NCI-H1092 (cell line): ENCODE measurements at regions not wholly inside any gene's neighbourhood (a gene's known extent, or its start where the extent isn't known, plus 50 kb on each side); places are given as distances from the start of the nearest gene placed in this dataset.
"Not testable (repeated sequence)": the region's sequence is repeated elsewhere in the genome, so short reads cannot be mapped to it uniquely, and the experiment has no call there.

Experiments
- DNase-seq: peaks from one replicate; lab custom pipeline; 2025; lab: John Stamatoyannopoulos, UW

DNA sequence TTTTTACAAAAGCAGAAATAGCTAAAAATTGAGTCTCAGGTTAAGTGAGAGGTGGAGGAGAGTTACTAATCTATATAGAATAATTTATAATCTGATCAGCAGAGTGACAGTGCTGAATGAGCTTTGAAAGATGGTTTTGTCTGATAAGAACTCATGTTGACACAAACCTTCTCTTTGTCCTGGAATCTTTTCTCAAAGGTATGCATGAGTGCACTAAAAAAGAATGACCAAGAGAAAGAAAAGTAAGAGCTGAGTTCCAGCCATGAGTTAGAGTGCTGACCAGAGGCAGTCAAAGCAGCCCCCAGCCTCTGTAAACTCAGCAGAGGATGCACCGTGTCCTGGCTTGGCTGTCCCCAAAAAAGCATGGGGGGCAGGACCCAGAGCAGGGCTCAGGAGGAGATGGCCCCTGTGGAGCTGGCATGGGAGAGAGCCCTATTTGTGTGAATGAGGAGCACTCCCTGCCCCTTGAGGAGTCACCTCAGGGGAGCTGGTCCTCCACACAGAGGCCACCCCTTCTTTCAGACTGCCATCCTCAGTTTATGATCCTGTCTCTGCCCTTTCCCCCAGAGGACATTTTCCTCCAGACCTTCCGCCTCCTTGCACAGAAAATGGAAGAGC is 129.8 kb downstream of the SEC23A start:
- DNase-seq: no peak

GRCh38 chr14:38972511-38972910 is 130.5 kb downstream of the SEC23A start:
- DNase-seq: no peak

DNA sequence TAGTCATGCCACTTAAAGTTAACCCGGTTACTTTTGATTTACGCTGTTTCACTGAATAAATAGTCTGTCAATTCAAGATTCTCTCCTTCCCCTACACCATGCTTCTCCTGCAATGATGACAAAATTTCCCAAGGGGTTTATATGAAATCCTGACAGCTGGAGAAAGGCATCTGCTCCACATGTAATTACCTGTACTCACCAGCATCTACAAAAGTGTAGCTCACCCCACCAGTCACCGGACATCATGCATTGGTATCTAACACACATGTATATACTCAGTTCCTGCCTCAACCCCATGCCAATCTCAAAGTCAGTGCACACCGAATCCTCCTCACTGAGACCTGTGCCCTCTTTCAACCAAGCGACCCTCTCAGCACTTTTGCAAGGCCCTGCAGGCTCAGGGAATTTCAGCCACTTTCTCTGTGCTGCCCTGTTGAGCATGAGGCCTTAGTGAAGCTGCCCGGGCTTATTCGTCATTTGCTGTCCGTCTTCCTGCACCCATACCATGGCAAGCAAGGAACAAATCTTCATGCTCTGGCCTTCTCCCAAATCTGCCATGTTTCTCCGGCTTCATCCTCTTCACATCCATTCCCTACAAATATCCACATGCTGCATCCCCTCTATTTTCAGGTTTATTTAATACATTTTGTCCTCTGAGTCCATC is 131.6 kb downstream of the SEC23A start:
- DNase-seq: no peak

DNA sequence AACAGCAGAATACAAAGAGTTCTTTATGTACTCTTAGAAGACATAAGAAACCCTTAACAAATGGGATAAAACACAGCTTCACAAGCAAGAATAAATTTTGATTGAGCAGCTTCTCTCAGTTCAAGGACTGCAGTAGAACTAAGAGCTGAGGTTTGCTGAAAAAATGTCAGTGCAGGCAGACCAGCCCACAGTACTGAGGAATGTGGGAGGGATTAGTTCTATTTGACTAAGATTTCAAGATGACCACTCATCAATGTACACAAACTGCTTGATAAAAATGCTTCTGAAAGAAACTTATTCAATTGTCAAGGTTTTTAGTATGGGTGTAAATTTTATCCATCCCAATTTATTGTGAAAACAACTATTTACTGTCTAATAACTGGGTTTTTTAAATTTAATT is 138.4 kb downstream of the SEC23A start:
- DNase-seq: no peak

DNA sequence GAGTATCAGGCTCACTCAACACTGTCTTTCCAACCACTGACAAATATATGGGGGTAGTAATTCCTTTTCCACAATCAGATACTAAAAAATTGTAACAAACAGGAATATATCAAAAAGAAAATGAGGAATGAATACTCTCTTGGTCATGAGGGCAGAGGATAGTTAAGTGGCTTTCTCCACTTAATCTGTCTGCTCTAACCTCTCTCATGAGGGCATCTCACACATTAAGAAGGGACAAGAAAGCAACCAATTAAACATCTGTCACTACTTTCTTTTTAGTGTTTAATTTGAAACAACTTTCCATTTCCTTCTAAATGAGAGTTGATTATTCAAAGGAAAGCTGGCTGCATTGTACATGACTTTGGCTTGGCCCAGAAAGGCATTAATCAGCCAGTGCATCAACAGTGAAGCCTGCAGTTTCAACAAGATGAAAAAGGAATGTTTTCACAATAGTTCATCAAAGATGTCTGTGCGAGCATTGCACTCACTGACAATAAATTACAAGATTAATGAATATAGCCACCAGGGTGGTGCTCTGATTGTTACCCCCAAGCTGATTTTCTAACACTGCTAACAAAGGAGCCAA is 142.0 kb downstream of the SEC23A start:
- no peak for DNase-seq

DNA sequence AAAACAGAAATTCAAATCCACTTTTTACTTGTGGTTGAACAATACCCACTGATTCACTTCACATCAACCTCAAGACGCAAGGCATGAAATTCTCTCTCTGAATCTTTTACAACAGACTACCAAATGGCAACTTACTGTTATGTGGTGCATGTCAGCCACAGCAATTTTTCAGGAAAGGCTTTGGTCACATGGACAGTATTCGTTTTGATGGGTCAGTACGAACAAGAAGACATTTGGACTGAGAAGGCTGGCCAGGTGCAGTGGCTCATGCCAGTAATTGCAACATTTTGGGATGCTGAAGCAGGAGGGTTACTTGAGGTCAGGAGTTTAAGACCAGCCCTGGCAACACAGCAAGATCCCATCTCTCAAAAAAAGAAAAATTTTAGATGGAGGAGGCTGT is 144.0 kb downstream of the SEC23A start:
- no peak for DNase-seq

GRCh38 chr14:38958589-38958988 is 144.4 kb downstream of the SEC23A start:
- DNase-seq: no peak

GRCh38 chr14:38951451-38951850 is 151.6 kb downstream of the SEC23A start:
- no peak for DNase-seq

DNA sequence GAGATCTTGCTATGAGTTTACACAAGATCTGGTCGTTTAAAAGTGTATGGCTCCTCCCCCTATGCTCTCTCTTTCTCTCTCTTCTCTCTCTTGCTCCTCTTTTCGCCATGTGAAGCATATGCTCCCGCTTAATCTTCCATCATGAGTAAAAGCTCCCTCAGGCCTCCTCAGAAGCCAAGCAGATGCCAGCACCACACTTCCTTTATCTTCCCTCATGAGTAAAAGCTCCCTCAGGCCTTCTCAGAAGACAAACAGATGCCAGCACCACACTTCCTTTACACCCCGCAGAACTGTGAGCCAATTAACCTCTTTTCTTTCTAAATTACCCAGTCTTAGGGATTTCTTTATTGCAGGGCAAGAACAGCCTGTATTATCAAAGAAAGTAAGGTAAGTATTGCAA is 152.4 kb downstream of the SEC23A start:
- no peak for DNase-seq

GRCh38 chr14:38948576-38948975 is 154.5 kb downstream of the SEC23A start:
- DNase-seq: no peak

DNA sequence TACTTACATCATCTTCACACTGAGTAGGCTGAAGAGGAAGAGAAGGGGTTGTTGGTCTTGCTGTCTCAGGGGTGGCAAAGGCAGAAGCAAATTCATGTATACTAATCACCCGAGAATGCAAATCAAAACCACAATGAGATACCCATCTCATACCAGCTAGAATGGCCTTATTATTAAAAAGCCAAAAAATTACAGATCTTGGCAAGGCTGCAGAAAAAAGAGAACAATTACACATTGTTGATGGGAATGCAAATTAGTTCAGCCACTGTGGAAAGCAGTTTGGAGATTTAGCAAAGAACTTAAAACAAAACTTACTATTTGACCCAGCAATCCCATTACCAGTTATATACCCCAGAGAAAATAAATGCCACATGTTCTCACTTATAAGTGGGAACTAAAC is 154.9 kb downstream of the SEC23A start:
- no peak for DNase-seq

GRCh38 chr14:38947343-38947742 is 155.7 kb downstream of the SEC23A start:
- no peak for DNase-seq

- no peak for DNase-seq
Observed at GRCh38 chr14:38944691-38945090, 158.3 kb downstream of the SEC23A start.

DNA sequence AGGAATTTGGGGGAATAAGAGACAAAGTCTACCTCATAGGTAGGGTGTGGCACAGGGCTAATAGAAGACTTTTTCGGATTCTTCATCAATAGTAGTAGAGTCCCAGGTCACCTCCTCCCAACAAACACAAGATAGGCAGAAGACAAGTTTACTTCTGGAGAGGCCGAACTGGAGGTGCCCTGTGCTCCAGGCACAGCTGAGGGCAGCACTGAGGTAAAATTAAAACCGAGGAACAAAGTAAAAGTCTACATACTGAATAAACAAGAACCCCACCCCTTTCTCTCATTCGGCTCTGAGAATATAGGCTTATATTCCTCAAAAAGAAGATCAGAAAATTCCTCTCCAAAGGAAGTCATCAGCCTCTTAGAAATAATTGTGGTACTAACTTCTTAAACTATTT is 161.5 kb downstream of the SEC23A start:
- no peak for DNase-seq

DNA sequence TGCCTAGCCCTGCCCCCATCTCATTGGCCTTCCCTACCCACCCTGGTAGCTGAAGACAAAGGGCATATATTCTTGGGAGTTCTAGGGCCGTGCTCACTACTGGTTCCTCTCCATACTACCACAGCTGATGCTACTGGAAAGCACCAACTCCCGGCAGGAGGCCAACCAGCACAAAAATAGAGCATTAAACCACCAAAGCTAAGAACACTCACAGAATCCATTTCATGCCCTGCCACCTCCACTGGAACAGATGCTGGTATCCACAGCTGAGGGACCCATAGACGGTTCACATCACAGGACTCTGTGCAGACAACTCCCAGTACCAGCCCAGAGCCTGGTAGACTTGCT is 170.4 kb downstream of the SEC23A start:
- DNase-seq: not testable (repeated sequence)

DNA sequence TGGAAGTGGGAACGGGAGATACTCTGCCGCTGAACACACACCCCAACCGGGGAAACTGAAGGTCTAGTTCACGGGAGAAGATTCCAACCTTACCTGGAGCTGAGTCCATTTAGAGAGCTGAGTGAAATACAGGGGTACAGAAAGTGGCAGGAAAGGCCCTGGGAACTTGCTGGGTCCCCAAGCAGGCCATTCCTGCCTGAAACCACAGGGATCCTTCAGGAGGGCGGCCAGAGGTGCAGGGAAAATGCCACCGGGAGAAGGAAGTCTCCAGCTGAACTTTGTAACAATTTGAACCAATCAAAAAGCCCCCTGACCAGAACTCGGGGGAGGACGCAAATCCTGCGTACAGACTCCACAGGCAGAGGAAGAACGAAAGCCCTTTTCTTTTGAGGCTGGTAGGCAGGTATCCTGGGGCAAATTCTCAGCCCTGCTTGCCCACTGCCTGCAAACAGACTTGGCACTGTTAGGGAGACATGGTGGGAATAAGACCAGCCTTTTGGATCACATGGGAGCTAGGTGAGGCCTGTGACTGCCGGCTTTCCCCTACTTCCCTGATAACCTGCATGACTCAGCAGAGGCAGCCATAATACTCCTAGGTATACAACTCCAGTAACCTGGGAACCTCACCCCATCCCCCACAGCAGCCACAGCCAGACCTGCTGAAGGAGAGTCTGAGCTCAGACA is 170.9 kb downstream of the SEC23A start:
- no peak for DNase-seq

DNA sequence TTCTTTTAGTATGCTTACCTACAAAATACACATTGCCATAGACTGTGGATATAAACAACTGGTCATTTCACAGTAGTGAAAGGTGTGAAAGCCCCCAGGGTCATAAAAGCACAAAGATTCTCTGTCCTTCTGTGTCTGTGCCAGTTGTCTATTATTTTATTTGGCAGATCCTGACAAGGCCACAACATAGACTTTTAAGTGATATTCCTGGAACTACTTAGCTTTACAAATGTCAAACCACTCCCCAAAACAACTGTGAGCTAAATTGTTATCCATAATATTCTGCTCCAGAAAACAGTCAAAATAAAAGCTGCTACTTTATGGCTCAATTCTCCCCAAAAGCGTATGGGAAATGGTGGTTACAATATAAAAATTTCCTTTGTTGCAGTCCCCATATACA is 172.1 kb downstream of the SEC23A start:
- DNase-seq: no peak

GRCh38 chr14:38930022-38930421 is 173.0 kb downstream of the SEC23A start:
- DNase-seq: no peak

DNA sequence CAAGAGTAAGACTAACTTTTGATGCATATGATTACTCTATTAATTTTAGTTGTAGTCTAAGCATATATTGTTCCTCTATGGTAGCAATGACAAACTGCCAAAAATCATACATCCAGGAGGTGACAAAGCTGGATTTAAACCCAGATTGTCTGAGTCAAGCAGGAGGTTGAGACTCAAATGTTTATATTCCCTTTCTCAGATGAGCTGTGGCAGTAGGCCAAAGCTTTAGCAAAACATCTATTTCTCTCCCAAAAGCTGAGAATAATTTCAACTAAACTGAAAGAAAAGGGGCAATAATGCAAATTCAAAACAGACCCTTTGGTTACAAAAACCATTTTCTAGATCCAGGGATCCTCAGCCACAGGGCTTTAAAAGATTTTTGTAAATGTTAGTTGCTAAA is 173.6 kb downstream of the SEC23A start:
- DNase-seq: no peak

DNA sequence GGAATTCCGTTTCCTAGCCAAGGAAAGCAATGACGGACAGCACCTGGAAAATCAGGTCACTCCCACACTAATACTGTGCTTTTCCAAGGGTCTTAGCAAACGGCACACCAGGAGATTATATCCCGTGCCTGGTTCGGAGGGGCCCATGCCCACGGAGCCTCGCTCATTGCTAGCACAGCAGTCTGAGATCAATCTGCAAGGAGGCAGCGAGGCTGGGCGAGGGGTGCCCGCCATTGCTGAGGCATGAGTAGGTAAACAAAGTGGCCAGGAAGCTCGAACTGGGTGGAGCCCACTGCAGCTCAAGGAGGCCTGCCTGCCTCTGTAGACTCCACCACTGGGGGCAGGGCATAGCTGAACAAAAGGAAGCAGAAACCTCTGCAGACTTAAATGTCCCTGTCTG is 181.1 kb downstream of the SEC23A start:
- DNase-seq: not testable (repeated sequence)

DNA sequence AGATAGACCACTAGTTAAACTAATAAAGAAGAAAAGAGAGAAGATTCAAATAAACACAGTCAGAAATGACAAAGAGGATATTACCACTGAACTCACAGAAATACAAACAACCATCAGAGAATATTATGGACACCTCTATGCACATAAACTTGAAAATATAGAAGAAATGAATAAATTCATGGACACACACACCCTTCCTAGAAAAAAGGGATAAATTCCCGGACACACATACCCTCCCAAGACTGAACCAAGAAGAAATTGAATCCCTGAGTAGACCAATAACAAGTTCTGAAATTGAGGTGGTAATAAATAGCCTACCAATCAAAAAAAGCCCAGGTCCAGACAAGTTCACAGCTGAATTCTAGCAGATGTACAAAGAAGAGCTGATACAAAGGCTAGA is 187.9 kb downstream of the SEC23A start:
- no peak for DNase-seq

DNA sequence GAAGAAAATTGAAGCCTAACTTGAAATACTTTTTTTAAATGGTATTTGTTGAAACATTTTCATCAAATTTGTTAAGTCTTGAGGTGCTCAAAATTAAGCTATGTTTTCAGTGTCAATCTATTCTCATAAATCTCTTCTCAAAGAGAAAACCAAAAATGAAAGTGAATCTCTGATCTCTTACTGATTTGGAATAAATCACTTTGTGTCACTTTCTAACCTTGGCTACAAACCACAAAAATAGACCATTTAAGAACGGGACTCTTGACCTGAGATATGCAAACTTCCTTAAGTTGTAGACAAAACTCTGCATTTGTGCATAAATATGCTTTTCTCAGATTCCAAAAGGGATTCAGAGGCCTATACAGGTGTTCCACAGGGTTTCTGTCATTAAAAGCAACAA is 192.9 kb downstream of the SEC23A start:
- no peak for DNase-seq

GRCh38 chr14:38904959-38905358 is 198.1 kb downstream of the SEC23A start:
- DNase-seq: no peak
